Omental fat pad (tissue), 3 donors: ENCODE measurements at regions not wholly inside any gene's neighbourhood (a gene's known extent, or its start where the extent isn't known, plus 50 kb on each side); places are given as distances from the start of the nearest gene placed in this dataset.
"Not testable (repeated sequence)": the region's sequence is repeated elsewhere in the genome, so short reads cannot be mapped to it uniquely, and the experiment has no call there.

Experiments used
- ATAC-seq: fragments of 150-250 bp; one replicate; pipeline ENCODE4 v1.9.1; 2016; ENCODE audit warnings: mild to moderate bottlenecking, moderate library complexity; ENCODE audit not compliant: low FRiP score
- DNase-seq: peaks from one replicate; pipeline ENCODE4 v3.0.0-alpha.2; 2019; ENCODE audit warnings: low spot score
- TF ChIP-seq, protein P1 (sequence below), 3 donors: fragments of 450-650 bp; IDR thresholded peaks; one replicate each; pipeline ENCODE4 v1.5.1; 2016 to 2017; ENCODE audit warnings: antibody characterized with exemption in 3 of 3, mild to moderate bottlenecking in 3 of 3, moderate library complexity in 2 of 3

- no peak for ATAC-seq
- TF ChIP-seq, protein P1, sequence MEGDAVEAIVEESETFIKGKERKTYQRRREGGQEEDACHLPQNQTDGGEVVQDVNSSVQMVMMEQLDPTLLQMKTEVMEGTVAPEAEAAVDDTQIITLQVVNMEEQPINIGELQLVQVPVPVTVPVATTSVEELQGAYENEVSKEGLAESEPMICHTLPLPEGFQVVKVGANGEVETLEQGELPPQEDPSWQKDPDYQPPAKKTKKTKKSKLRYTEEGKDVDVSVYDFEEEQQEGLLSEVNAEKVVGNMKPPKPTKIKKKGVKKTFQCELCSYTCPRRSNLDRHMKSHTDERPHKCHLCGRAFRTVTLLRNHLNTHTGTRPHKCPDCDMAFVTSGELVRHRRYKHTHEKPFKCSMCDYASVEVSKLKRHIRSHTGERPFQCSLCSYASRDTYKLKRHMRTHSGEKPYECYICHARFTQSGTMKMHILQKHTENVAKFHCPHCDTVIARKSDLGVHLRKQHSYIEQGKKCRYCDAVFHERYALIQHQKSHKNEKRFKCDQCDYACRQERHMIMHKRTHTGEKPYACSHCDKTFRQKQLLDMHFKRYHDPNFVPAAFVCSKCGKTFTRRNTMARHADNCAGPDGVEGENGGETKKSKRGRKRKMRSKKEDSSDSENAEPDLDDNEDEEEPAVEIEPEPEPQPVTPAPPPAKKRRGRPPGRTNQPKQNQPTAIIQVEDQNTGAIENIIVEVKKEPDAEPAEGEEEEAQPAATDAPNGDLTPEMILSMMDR (IDR thresholded peaks at IDR 0.05) = no peak
- no peak for DNase-seq
Measured at GRCh38 chr5:145450286-145450885, 384.8 kb downstream of the PRELID2 start.

GRCh38 chr5:145449794-145450193, 385.3 kb downstream of the PRELID2 start:
- TF ChIP-seq, protein P1 (IDR thresholded peaks at IDR 0.05) = no peak
- ATAC-seq (no peak), DNase-seq (no peak)

- ATAC-seq, DNase-seq: not testable (repeated sequence)
Measured at GRCh38 chr5:145446875-145447274, 388.3 kb downstream of the PRELID2 start.

- DNase-seq = no peak
- no peak for ATAC-seq
Measured at GRCh38 chr5:145446412-145446811, 388.7 kb downstream of the PRELID2 start.

DNA sequence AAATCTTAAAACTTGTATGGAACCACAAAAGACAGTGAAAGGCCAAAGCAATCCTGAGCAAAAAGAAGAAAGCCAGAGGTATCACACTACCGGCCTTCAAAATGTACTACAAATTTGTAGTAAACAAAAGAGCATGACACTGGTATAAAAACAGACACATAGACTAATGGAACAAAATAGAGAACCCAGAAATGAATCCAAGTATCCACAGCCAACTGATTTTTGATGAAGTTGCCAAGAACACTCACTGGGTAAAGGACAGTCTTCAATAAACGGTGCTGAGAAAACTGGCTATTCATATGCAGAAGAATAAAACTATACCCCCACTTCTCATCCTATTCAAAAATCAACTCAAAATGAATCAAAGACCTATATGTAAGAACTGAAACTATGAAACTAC, 390.1 kb downstream of the PRELID2 start:
- no peak for DNase-seq

More at GRCh38 chr5:145446412-145446811, 388.7 kb downstream of the PRELID2 start:
- TF ChIP-seq, protein P1 (IDR thresholded peaks at IDR 0.05) = no peak

DNA sequence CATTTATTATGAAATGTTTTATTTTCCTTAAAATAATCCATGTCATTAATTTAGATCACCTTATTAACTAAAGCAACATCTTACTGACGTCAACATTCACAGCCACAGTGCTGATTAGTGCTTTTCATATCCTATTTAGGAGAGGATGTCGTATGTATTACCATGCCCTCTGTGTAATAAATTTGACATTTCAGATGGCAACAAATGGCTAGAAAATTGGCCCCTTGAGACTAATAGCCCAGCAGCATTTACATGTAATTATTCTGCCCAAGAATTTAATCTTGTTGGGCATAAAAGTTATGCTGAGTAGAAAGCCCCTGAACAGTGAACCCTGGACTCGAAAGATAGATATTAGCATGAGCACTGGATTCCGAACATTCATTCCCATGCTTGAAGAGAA, 391.2 kb downstream of the PRELID2 start:
- ATAC-seq = no peak
- no peak for DNase-seq

More for the DNA sequence above, 390.1 kb downstream of the PRELID2 start:
- TF ChIP-seq, protein P1 (IDR thresholded peaks at IDR 0.05) = no peak
- ATAC-seq = no peak

GRCh38 chr5:145443366-145443765, 391.8 kb downstream of the PRELID2 start:
- ATAC-seq = no peak
- DNase-seq = no peak
- TF ChIP-seq, protein P1 (IDR thresholded peaks at IDR 0.05) = no peak

More for the DNA sequence above, 391.2 kb downstream of the PRELID2 start:
- TF ChIP-seq, protein P1 (IDR thresholded peaks at IDR 0.05) = no peak

- not testable (repeated sequence) for ATAC-seq, DNase-seq
Measured at GRCh38 chr5:145442661-145443060, 392.5 kb downstream of the PRELID2 start.
